NOMO-1 treated with DMSO at 0.1 percent for 48 hours (cell line): ENCODE measurements at regions not wholly inside any gene's neighbourhood (a gene's known extent, or its start where the extent isn't known, plus 50 kb on each side); places are given as distances from the start of the nearest gene placed in this dataset.

Experiments
- DNase-seq: peaks from one replicate; lab custom pipeline; 2025; ENCODE audit not compliant: unreplicated experiment; lab: John Stamatoyannopoulos, UW

DNA sequence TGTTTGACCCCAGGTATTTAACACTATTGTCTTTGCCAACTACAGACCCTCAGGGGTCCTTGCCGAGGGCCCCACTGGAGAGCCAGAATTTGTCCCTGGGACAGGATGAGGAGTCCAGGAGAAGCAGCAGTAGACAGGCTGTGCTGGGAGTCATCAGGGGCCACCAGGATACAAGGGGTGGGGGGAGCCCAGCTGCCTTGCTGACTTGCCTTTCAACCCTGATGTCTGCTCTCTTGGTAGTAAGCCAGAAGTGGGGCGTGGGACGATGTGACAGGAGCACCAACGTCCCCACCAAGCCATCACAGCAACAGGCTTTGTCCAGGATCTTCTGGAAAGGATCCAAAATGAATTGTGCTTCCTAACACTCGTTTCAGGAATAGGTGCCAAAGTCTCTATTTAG is 62.4 kb upstream of the CDCA7L start:
- DNase-seq = no peak

DNA sequence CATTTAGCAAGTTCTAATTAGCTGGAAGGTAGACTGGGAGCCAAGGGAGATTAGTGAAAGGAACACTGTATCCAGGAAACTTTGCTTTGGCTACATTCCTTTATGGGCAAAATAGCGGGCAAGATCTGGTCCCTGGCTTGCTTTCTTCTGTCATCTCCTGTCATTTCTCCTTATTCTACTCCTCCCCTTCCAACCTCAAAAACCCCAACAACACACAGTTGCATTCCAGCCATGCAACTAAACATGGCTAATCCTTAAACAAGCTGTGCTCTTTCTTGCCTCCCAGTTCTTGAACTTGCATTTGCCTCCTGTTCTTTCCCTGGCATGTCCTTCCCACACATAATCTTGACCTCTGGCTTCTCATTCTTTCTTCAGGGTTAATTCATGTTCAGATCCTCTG is 59.5 kb upstream of the CDCA7L start:
- no peak for DNase-seq

DNA sequence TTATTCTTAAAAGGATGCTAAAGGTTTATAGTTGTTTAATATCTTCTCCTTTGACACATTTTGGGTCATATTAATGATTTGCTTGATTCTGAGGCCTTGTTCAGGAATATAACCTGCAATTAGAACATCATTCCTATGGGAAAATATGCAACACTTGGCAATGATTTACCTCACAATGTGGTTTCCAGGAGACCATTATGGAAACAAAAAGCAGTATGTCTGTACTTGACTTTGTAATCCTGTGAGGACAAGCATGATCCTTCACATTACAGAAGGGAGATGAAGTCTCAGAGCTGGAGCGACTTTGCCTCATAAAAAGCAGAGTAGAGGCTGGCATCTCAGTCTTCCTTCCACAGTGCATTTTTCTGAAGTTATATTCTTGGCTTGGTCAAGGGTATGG is 57.0 kb upstream of the CDCA7L start:
- DNase-seq = no peak

DNA sequence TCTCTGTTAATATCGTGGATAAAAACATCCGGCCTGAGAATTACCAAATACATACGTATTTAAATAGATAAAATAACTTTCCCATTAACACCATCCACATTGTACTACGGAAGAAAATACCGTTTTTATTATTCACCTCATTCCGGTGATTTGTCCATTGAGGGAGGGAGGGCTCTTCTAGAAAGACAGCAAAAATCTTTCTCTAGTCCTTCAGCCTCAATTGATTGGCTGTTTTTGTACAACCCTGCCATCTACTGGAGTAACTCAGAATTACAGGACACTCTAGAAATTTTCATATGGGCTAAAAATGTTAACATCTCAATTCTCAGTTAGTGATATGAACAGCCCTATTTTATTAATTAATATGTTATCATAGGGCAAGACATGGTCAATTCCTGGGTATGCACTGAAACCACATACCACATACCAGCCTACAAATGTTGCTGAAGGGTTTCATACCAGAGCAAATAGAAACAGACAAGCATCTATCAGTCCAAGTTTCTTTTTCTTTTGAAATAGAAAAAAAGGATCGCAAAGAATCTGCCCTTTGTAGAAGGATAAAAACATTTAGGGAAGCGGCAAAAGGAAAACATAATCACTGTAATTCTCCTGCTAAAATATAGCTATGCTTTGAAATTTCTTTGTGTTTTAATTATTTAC is 55.8 kb upstream of the CDCA7L start:
- DNase-seq = peak; percentile 78

DNA sequence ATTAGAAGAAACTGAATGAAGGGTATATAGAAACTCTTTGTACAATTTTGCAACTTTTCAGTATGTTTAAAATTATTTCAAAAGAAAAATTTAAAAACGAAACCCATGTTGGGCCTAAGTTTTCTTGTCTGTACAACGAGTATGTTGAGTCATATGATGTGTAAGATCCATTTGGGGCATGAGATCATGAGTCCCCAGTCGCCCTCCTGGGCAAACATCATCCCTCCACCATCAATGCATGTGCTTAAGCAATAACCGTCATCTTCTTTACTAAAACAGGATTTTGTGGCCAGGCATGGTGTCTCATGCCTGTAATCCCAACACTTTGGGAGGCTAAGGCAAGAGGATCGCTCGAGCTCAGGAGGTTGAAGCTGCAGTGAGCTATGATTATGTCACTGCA is 54.2 kb upstream of the CDCA7L start:
- no peak for DNase-seq

DNA sequence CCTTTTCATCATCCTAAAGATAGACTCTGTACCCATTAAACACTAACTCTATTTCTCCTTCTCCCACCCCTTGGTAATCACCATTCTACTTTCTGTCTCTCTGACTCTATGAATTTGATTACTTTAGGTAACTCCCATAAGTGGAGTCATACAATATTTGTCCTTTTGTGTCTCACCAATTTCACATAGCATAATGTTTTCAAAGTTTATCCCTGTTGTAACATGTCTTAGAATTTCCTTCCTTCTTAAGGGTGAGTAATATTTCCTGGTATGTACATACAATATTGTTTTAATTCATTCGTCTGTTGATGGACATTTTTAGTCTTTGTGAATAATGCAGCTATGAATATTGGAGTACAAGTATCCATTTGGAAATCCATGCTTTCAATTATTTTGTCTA is 50.9 kb upstream of the CDCA7L start:
- DNase-seq = no peak
